ENCODE measurements at regions not wholly inside any gene's neighbourhood (a gene's known extent, or its start where the extent isn't known, plus 50 kb on each side); places are given as distances from the start of the nearest gene placed in this dataset.

DNA sequence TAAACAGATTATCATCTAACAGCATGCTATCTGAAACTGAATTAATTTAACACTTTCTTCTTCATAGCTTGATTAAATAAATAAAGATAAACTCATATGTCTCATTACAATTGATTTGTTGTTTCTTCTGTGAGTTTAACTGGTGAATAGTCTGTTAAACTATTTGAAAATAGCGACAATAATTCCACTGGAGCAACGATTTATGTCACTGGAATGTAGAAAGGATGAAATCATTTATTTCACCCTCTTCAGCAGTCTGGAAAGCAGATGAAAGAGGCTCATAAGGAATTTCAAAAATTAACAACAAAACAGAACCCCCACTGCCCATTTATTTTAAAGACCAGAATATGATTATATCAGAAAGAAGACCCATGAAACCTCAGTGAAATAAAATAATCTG is 1165.1 kb upstream of the USP15 start:
- TF ChIP-seq CTCF (conservative IDR thresholded peaks at IDR 0.05): no peak
- no peak for TF ChIP-seq EZH2 (IDR thresholded peaks at IDR 0.05; ENCODE audit: low read depth)
